Lower lobe of right lung (tissue), 2 donors: ENCODE measurements at regions not wholly inside any gene's neighbourhood (a gene's known extent, or its start where the extent isn't known, plus 50 kb on each side); places are given as distances from the start of the nearest gene placed in this dataset.

ENCODE experiments used
- ATAC-seq, 2 donors: fragments of 200-7000 bp; cut with Tn5 transposase; one replicate each; pipeline ENCODE4 v1.9.1; 2020 to 2022; ENCODE audit warnings: mild to moderate bottlenecking in 2 of 2, moderate library complexity in 2 of 2
- DNase-seq: peaks from one replicate; pipeline ENCODE4 v3.0.0-alpha.2; 2020
- H3K27ac ChIP-seq: fragments of 200-600 bp; one replicate; pipeline ENCODE4 v1.8.0; 2022
- H3K27me3 ChIP-seq: fragments of 200-600 bp; one replicate; pipeline ENCODE4 v1.8.0; 2022; ENCODE audit warnings: low read depth
- H3K36me3 ChIP-seq: fragments of 200-600 bp; one replicate; pipeline ENCODE4 v1.8.0; 2022; ENCODE audit warnings: mild to moderate bottlenecking
- H3K4me1 ChIP-seq: fragments of 200-600 bp; one replicate; pipeline ENCODE4 v1.8.0; 2022
- H3K4me3 ChIP-seq: fragments of 200-600 bp; one replicate; pipeline ENCODE4 v1.8.0; 2022; ENCODE audit warnings: mild to moderate bottlenecking
- H3K9me3 ChIP-seq: fragments of 200-600 bp; one replicate; pipeline ENCODE4 v1.8.0; 2022
- intact Hi-C: fragments of 100-400 bp; cut with DNase I; formaldehyde crosslinking; loops from one replicate; pipeline ENCODE4 v1.11.0; 2022
- TF ChIP-seq, protein P1 (sequence below): fragments of 200-600 bp; IDR thresholded peaks from one replicate; pipeline ENCODE4 v1.8.0; 2022; ENCODE audit warnings: antibody characterized with exemption, mild to moderate bottlenecking
- donor health status: DM: no; HTN: yes; CAD: no; lungs with severe emphysema.

GRCh38 chr4:41455206-41455605, 82.8 kb upstream of the LIMCH1 start:
- DNase-seq (no peak), ATAC-seq (peak; percentile 26 to 42)
- intact Hi-C loops = no loop called here
- TF ChIP-seq, protein P1, sequence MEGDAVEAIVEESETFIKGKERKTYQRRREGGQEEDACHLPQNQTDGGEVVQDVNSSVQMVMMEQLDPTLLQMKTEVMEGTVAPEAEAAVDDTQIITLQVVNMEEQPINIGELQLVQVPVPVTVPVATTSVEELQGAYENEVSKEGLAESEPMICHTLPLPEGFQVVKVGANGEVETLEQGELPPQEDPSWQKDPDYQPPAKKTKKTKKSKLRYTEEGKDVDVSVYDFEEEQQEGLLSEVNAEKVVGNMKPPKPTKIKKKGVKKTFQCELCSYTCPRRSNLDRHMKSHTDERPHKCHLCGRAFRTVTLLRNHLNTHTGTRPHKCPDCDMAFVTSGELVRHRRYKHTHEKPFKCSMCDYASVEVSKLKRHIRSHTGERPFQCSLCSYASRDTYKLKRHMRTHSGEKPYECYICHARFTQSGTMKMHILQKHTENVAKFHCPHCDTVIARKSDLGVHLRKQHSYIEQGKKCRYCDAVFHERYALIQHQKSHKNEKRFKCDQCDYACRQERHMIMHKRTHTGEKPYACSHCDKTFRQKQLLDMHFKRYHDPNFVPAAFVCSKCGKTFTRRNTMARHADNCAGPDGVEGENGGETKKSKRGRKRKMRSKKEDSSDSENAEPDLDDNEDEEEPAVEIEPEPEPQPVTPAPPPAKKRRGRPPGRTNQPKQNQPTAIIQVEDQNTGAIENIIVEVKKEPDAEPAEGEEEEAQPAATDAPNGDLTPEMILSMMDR = no peak
- Histone ChIP-seq H3K27ac (no peak overlapping the region), H3K4me1 (peaks cover 60% of the 10 kb centered on the region), H3K36me3 (no peaks in the 10 kb centered on the region), H3K27me3 (no peaks in the 10 kb centered on the region), H3K4me3 (no peak overlapping the region), H3K9me3 (no peaks in the 10 kb centered on the region)

DNA sequence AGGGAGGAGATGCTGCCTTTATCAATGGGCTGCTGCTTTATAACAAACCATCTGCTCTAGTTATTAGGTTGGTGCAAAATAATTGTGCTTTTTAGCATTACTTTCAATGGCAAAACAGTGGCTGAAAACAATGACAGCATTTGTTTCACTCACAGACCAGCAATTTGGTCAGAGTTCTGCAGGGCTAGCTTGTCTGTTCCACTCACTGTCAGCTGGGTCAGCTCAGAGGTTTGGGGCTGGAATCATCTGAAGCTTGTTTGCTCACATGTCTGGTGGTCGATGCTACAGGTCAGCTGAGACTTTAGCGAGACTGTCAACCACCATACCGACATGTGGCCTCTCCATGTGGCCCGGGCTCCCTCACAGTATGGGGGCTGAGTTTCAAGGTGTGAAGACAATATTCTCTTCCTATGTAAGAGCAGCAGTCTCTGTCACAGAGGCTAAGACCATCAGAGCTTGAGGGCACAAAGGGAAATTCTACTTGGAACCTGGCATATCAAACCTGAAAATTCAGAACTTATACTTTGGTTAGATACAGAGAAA, 81.3 kb upstream of the LIMCH1 start:
- intact Hi-C loops = no loop called here
- Histone ChIP-seq H3K36me3 (no peaks in the 10 kb centered on the region), H3K27ac (no peak overlapping the region), H3K4me1 (peaks cover 59% of the 10 kb centered on the region), H3K27me3 (no peaks in the 10 kb centered on the region), H3K9me3 (no peaks in the 10 kb centered on the region), H3K4me3 (no peak overlapping the region)
- ATAC-seq = no peak
- no peak for DNase-seq
- TF ChIP-seq, protein P1 = no peak

DNA sequence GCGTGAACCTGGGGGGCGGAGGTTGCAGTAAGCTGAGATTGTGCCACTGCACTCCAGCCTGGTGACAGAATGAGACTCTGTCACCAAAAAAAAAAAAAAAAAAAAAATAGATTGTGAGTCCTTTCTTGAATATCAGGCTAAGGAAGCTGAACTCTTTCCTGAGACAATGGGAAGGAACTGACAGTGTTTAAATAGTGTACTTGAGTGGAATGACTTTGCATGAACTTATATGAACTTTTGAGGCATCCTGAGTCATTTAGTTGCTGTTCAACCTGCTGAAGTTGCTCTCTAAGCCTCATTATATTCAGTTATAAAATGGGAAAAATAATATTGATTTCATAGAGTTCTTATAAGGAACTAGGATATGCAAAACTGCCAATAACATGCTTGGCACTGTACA, 79.3 kb upstream of the LIMCH1 start:
- H3K36me3 ChIP-seq = no peaks in the 10 kb centered on the region
- TF ChIP-seq, protein P1 = no peak

GRCh38 chr4:41460641-41461040, 77.3 kb upstream of the LIMCH1 start:
- TF ChIP-seq, protein P1 = no peak
- no peak overlapping the region for H3K4me3 ChIP-seq
- H3K27me3 ChIP-seq = no peaks in the 10 kb centered on the region
- H3K27ac ChIP-seq = no peak overlapping the region
- H3K36me3 ChIP-seq = no peaks in the 10 kb centered on the region
- DNase-seq = no peak
- H3K9me3 ChIP-seq = no peaks in the 10 kb centered on the region
- no peak for ATAC-seq
- H3K4me1 ChIP-seq = peaks cover 33% of the 10 kb centered on the region
- intact Hi-C loops = no loop called here

More for the DNA sequence above, 79.3 kb upstream of the LIMCH1 start:
- DNase-seq (no peak), ATAC-seq (no peak)
- Histone ChIP-seq H3K9me3 (no peaks in the 10 kb centered on the region), H3K4me1 (peaks cover 51% of the 10 kb centered on the region), H3K27ac (no peak overlapping the region), H3K4me3 (no peak overlapping the region), H3K27me3 (no peaks in the 10 kb centered on the region)
- intact Hi-C loops = no loop called here

DNA sequence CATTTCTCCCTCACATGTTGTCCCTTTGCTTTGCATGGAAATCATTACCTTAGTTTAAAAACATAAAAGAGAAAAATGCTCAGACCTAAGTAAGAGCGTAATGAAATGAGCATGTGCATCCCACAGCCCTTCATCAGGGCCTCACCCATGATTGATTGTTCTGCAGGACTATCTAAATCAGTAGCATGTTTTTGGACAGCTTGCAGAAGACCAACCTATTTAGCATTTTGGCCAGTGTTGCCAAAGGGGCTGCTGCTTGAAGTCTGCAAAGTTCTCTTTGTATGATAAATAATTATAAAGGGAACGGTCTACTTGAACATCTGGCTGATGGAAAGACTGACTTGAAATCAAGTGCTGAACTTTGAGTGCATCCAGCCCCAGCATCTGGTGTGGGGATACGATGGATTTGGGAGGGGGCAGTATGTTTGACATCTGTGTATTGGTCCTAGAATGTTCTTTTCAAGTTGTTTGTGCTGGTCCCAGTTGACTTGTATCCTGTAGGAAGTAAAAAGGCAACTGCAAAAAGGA, 76.1 kb upstream of the LIMCH1 start:
- TF ChIP-seq, protein P1 = no peak
- ATAC-seq = no peak
- intact Hi-C loops = no loop called here
- H3K9me3 ChIP-seq = no peaks in the 10 kb centered on the region
- H3K27ac ChIP-seq = no peak overlapping the region
- H3K4me1 ChIP-seq = peaks cover 23% of the 10 kb centered on the region
- DNase-seq = no peak
- H3K4me3 ChIP-seq = no peak overlapping the region
- H3K27me3 ChIP-seq = no peaks in the 10 kb centered on the region
- no peaks in the 10 kb centered on the region for H3K36me3 ChIP-seq
